A549 (cell line): ENCODE measurements at regions not wholly inside any gene's neighbourhood (a gene's known extent, or its start where the extent isn't known, plus 50 kb on each side); places are given as distances from the start of the nearest gene placed in this dataset.

Experiments
- ATAC-seq, 2 experiments: fragments of 200-7000 bp in 1 of 2; fragments of >200 bp in 1 of 2; cut with Nextera tagmentation in 1 of 2; cut with Tn5 transposase in 1 of 2; 3 replicates each; pipeline versions ENCODE4 v1.8.0 to v1.9.1; 2018 to 2020; ENCODE audit warnings: mild to moderate bottlenecking in 1 of 2, moderate library complexity in 1 of 2
- CTCF ChIA-PET: fragments of 300-600 bp; sonication (Branson Sonifier 250); formaldehyde crosslinking; extraction: SDS; loops from one replicate; lab custom pipeline; 2021; ENCODE audit warnings: antibody characterized with exemption, inconsistent platforms; lab: Yijun Ruan, JAX
- POLR2A ChIA-PET: fragments of 350-600 bp; formaldehyde crosslinking; extraction: SDS; loops from one replicate; lab custom pipeline; 2021; ENCODE audit warnings: antibody characterized with exemption, inconsistent platforms; lab: Yijun Ruan, JAX
- DNase-seq, 2 experiments: peaks; one replicate each; pipeline versions ENCODE4 v3.0.0 to v3.0.0-alpha.2; 2011 to 2016; ENCODE audit warnings: low read depth in 1 of 2, low spot score in 1 of 2
- FAIRE-seq: peaks from 2 replicates; lab custom pipeline; 2011; peaks lifted over from hg19 to GRCh38; lab: Jason Lieb, UNC
- H3K27ac ChIP-seq, 2 experiments: fragments of >200 bp; sonication (Bioruptor Twin); formaldehyde crosslinking; 3 replicates each; pipeline ENCODE4 v1.5.1; 2016 to 2017
- H3K4me1 ChIP-seq: fragments of >200 bp; sonication (Bioruptor Twin); formaldehyde crosslinking; 3 replicates; pipeline ENCODE4 v1.6.1; 2016
- H3K4me2 ChIP-seq: fragments of >200 bp; sonication (Bioruptor Twin); formaldehyde crosslinking; 3 replicates; pipeline ENCODE4 v1.6.1; 2016
- H3K4me3 ChIP-seq: fragments of >200 bp; sonication (Bioruptor Twin); formaldehyde crosslinking; 3 replicates; pipeline ENCODE4 v1.5.1; 2016
- H3K9me3 ChIP-seq: fragments of >200 bp; sonication (Bioruptor Twin); formaldehyde crosslinking; 3 replicates; pipeline ENCODE4 v1.6.1; 2016
- ATOH8 ChIP-seq: fragments of 250-450 bp; sonication (Bioruptor Pico); IDR thresholded peaks from 2 replicates; pipeline ENCODE4 v1.5.0; 2020; ENCODE audit warnings: low read depth, mild to moderate bottlenecking, moderate library complexity
- BCL3 ChIP-seq: fragments of >200 bp; sonication (Bioruptor Twin); formaldehyde crosslinking; IDR thresholded peaks from 3 replicates; pipeline ENCODE4 v1.6.1; 2016
- CEBPB ChIP-seq, 2 experiments: fragments of >200 bp in 1 of 2; sonication (Bioruptor Twin) in 1 of 2; formaldehyde crosslinking in 1 of 2; IDR thresholded peaks; 2 replicates each; pipeline ENCODE4 v1.6.1; 2012 to 2016
- CHD2 ChIP-seq: fragments of 150-350 bp; IDR thresholded peaks from 2 replicates; pipeline ENCODE4 v1.6.1; 2014; ENCODE audit warnings: low read length; ENCODE audit not compliant: partially characterized antibody
- CHD4 ChIP-seq: fragments of 200-600 bp; sonication (generic); IDR thresholded peaks from 2 replicates; pipeline ENCODE4 v1.6.1; 2016; ENCODE audit warnings: antibody characterized with exemption, mild to moderate bottlenecking, borderline replicate concordance
- EHF ChIP-seq: fragments of 250-450 bp; sonication (Bioruptor Pico); IDR thresholded peaks from 2 replicates; pipeline ENCODE4 v1.5.0; 2020; ENCODE audit warnings: mild to moderate bottlenecking
- ESRRA ChIP-seq: fragments of 150-350 bp; IDR thresholded peaks from 2 replicates; pipeline ENCODE4 v1.6.1; 2014; ENCODE audit warnings: mild to moderate bottlenecking, low read length, borderline replicate concordance
- FOXS1 ChIP-seq: fragments of 250-450 bp; sonication (Bioruptor Pico); IDR thresholded peaks from 2 replicates; pipeline ENCODE4 v1.5.0; 2020; ENCODE audit warnings: mild to moderate bottlenecking, moderate library complexity
- HDAC2 ChIP-seq: fragments of 200-600 bp; sonication (generic); IDR thresholded peaks from 2 replicates; pipeline ENCODE4 v1.6.1; 2016
- HEYL ChIP-seq: fragments of 250-450 bp; sonication (Bioruptor Pico); IDR thresholded peaks from 2 replicates; pipeline ENCODE4 v1.8.0; 2021; ENCODE audit warnings: mild to moderate bottlenecking, moderate library complexity
- JUN ChIP-seq, 2 experiments: fragments of >200 bp; sonication (Bioruptor Twin); formaldehyde crosslinking; IDR thresholded peaks; 2 replicates in 1 of 2; 3 replicates in 1 of 2; pipeline ENCODE4 v1.6.1; 2016 to 2017
- MYC ChIP-seq: IDR thresholded peaks from 2 replicates; pipeline ENCODE4 v1.6.1; 2012; ENCODE audit warnings: mild to moderate bottlenecking, inconsistent platforms, low read length, improper control_type of control experiment, borderline replicate concordance
- NPAS2 ChIP-seq: fragments of 250-450 bp; sonication (Bioruptor Pico); IDR thresholded peaks from 2 replicates; pipeline ENCODE4 v1.8.0; 2022; ENCODE audit warnings: mild to moderate bottlenecking, moderate library complexity, borderline replicate concordance
- PBX3 ChIP-seq: IDR thresholded peaks from 2 replicates; pipeline ENCODE4 v1.6.1; 2012
- RFX5 ChIP-seq: fragments of 450-650 bp; IDR thresholded peaks from 2 replicates; pipeline ENCODE4 v1.7.1; 2014; ENCODE audit warnings: antibody characterized with exemption, mild to moderate bottlenecking, moderate library complexity
- SMC3 ChIP-seq: fragments of >200 bp; sonication (Bioruptor Twin); formaldehyde crosslinking; IDR thresholded peaks from 3 replicates; pipeline ENCODE4 v1.6.1; 2018; ENCODE audit warnings: inconsistent platforms
- WGBS: methylation state at CpG from one replicate; pipeline ENCODE4 v1.1.6; 2017; ENCODE audit errors: missing lambda C conversion rate; 5-methylcytosine and 5-hydroxymethylcytosine counted together
- TF ChIP-seq, protein P1 (sequence below): fragments of 200-600 bp; sonication (generic); IDR thresholded peaks from 2 replicates; pipeline ENCODE4 v1.6.1; 2016; ENCODE audit warnings: antibody characterized with exemption, mild to moderate bottlenecking, moderate library complexity

DNA sequence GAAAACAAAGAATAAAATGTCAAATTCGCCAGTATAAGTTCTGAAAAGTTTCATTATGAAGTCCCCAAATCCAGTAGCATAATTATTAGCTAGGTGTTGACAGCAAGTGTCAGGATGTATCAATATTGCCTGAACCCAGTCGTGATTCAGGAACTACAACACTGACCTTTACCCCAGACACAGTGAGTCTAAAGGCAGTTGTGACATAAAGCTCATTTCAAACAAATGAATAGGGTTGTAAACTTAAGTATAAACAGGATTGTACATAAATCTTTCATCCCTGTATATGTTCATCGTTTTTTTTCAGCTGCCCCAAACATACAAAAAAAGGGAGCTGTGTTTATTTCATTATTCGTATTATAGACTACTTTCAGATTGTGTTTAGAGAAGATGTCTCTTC is 385.7 kb downstream of the PLK2 start (continued):
- TF ChIP-seq MYC, result no peak
- no peak for TF ChIP-seq BCL3
- TF ChIP-seq SMC3, result no peak
- no peak for TF ChIP-seq EHF (CRISPR knock-in tag)
- no peak for TF ChIP-seq ESRRA
- no peak for TF ChIP-seq JUN (IDR thresholded peaks at IDR 0.05)
- TF ChIP-seq HDAC2, result no peak
- no peak for TF ChIP-seq ATOH8
- no peak for TF ChIP-seq CHD2
- TF ChIP-seq FOXS1 (CRISPR knock-in tag), result no peak

- TF ChIP-seq HEYL (CRISPR knock-in tag) (no peak), PBX3 (no peak), CHD2 (no peak), RFX5 (no peak), CEBPB (IDR thresholded peaks at IDR 0.05) (no peak), BCL3 (no peak), CHD4 (no peak), NPAS2 (CRISPR knock-in tag) (no peak)
- TF ChIP-seq, protein P1, sequence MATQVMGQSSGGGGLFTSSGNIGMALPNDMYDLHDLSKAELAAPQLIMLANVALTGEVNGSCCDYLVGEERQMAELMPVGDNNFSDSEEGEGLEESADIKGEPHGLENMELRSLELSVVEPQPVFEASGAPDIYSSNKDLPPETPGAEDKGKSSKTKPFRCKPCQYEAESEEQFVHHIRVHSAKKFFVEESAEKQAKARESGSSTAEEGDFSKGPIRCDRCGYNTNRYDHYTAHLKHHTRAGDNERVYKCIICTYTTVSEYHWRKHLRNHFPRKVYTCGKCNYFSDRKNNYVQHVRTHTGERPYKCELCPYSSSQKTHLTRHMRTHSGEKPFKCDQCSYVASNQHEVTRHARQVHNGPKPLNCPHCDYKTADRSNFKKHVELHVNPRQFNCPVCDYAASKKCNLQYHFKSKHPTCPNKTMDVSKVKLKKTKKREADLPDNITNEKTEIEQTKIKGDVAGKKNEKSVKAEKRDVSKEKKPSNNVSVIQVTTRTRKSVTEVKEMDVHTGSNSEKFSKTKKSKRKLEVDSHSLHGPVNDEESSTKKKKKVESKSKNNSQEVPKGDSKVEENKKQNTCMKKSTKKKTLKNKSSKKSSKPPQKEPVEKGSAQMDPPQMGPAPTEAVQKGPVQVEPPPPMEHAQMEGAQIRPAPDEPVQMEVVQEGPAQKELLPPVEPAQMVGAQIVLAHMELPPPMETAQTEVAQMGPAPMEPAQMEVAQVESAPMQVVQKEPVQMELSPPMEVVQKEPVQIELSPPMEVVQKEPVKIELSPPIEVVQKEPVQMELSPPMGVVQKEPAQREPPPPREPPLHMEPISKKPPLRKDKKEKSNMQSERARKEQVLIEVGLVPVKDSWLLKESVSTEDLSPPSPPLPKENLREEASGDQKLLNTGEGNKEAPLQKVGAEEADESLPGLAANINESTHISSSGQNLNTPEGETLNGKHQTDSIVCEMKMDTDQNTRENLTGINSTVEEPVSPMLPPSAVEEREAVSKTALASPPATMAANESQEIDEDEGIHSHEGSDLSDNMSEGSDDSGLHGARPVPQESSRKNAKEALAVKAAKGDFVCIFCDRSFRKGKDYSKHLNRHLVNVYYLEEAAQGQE, result no peak
- no peak overlapping the region for H3K4me3 ChIP-seq
- FAIRE-seq (no peak), DNase-seq (no peak), ATAC-seq (no peak)
- ChIA-PET POLR2A (no interaction called here), CTCF (interaction anchor here (1.0 to 3.2 kb wide), 4 partner anchors 9 to 294 kb away, joined by 3 to 11 read pairs (median 4); no protein-coding TSS in a partner anchor)
- H3K27ac ChIP-seq, result no peak overlapping the region
- no peaks in the 10 kb centered on the region; the same call in 2 of the 3 replicates for H3K9me3 ChIP-seq
- peaks cover 48% of the 10 kb centered on the region for H3K4me1 ChIP-seq
- H3K4me2 ChIP-seq, result no peak overlapping the region
- 89% methylated on average over 2 of the region's 2 CpGs for WGBS
Observed at GRCh38 chr5:58073243-58073642, 386.6 kb downstream of the PLK2 start.
